ENCODE measurements at regions not wholly inside any gene's neighbourhood (a gene's known extent, or its start where the extent isn't known, plus 50 kb on each side); places are given as distances from the start of the nearest gene placed in this dataset.
A peak's percentile ranks its signal among the peaks of the same experiment; 100 is the strongest.

GRCh38 chr11:43574411-43574810 is 106.1 kb upstream of the HSD17B12 start:
- H3K27me3 ChIP-seq, result peaks cover 54 to 63% (median 62%) of the 10 kb centered on the region in 3 donors
- peaks cover 27 to 48% of the 10 kb centered on the region in 2 donors for H3K4me1 ChIP-seq
- H3K36me3 ChIP-seq, result no peaks in the 10 kb centered on the region
- in situ Hi-C loops (cut with MboI; ENCODE audit: low sequenced_read_pairs in 4 of 4) (loop anchor here in 1 of 4 donors (10.0 kb wide), 1 partner anchor 140 kb away; no protein-coding TSS in a partner anchor), intact Hi-C loops (cut with DNase I; ENCODE audit: low total_unique reads) (loop anchor here (5.0 to 10.0 kb wide), 4 partner anchors 82 to 260 kb away; partner anchors contain the start of gene HSD17B12)
- peak overlapping the region in 1 of 4 donors; percentile 29 for H3K4me3 ChIP-seq
- TF ChIP-seq POLR2A (IDR thresholded peaks at IDR 0.05) (no peak), CTCF (IDR thresholded peaks at IDR 0.05 in 4 of 5, conservative IDR thresholded peaks at IDR 0.05 in 1 of 5) (no peak)
- H3K27ac ChIP-seq, result no peak overlapping the region
- ATAC-seq, result no peak
- DNase-seq, result no peak
- no peaks in the 10 kb centered on the region for H3K9me3 ChIP-seq

GRCh38 chr11:43574949-43575912 is 105.3 kb upstream of the HSD17B12 start:
- Histone ChIP-seq H3K27me3 (peaks cover 62 to 71% (median 70%) of the 10 kb centered on the region in 3 donors), H3K9me3 (no peaks in the 10 kb centered on the region), H3K36me3 (no peaks in the 10 kb centered on the region), H3K27ac (no peak overlapping the region), H3K4me1 (peaks cover 30 to 48% of the 10 kb centered on the region in 2 donors), H3K4me3 (peak overlapping the region; percentile 28 to 32 (median 30))
- ATAC-seq (no peak), DNase-seq (no peak)
- TF ChIP-seq CTCF (IDR thresholded peaks at IDR 0.05 in 4 of 5, conservative IDR thresholded peaks at IDR 0.05 in 1 of 5) (no peak), POLR2A (IDR thresholded peaks at IDR 0.05) (no peak)
- in situ Hi-C loops (cut with MboI; ENCODE audit: low sequenced_read_pairs in 4 of 4) (loop anchor here in 1 of 4 donors (10.0 kb wide), 1 partner anchor 140 kb away; no protein-coding TSS in a partner anchor), intact Hi-C loops (cut with DNase I; ENCODE audit: low total_unique reads) (loop anchor here (5.0 to 10.0 kb wide), 4 partner anchors 83 to 260 kb away; partner anchors contain the start of gene HSD17B12)

- intact Hi-C loops (cut with DNase I; ENCODE audit: low total_unique reads), result loop anchor here (10.0 kb wide), 2 partner anchors 109 to 259 kb away; partner anchors contain the start of gene HSD17B12
- Histone ChIP-seq H3K9me3 (no peaks in the 10 kb centered on the region), H3K36me3 (no peaks in the 10 kb centered on the region), H3K4me3 (peak overlapping the region; percentile 28 to 32 (median 30)), H3K27ac (no peak overlapping the region), H3K27me3 (peaks cover 69 to 77% (median 73%) of the 10 kb centered on the region in 3 donors), H3K4me1 (peaks cover 36 to 54% of the 10 kb centered on the region in 2 donors)
- no peak for DNase-seq
- TF ChIP-seq CTCF (IDR thresholded peaks at IDR 0.05 in 4 of 5, conservative IDR thresholded peaks at IDR 0.05 in 1 of 5), result no peak
- no peak for TF ChIP-seq POLR2A (IDR thresholded peaks at IDR 0.05)
- in situ Hi-C loops (cut with MboI; ENCODE audit: low sequenced_read_pairs in 4 of 4), result loop anchor here in 1 of 4 donors (10.0 kb wide), 1 partner anchor 139 kb away; no protein-coding TSS in a partner anchor
- ATAC-seq, result no peak
Measured at GRCh38 chr11:43575913-43576310, 104.6 kb upstream of the HSD17B12 start.

- ATAC-seq (no peak), DNase-seq (no peak)
- Histone ChIP-seq H3K9me3 (no peaks in the 10 kb centered on the region), H3K4me1 (peaks cover 38 to 59% of the 10 kb centered on the region in 2 donors), H3K36me3 (no peaks in the 10 kb centered on the region), H3K27me3 (peaks cover 73 to 79% (median 76%) of the 10 kb centered on the region in 3 donors), H3K27ac (no peak overlapping the region), H3K4me3 (peak overlapping the region; percentile 10 to 32 (median 28))
- intact Hi-C loops (cut with DNase I; ENCODE audit: low total_unique reads), result loop anchor here (10.0 kb wide), 2 partner anchors 108 to 258 kb away; partner anchors contain the start of gene HSD17B12
- in situ Hi-C loops (cut with MboI; ENCODE audit: low sequenced_read_pairs in 4 of 4), result loop anchor here in 1 of 4 donors (10.0 kb wide), 1 partner anchor 138 kb away; no protein-coding TSS in a partner anchor
- TF ChIP-seq CTCF (IDR thresholded peaks at IDR 0.05 in 4 of 5, conservative IDR thresholded peaks at IDR 0.05 in 1 of 5) (no peak), POLR2A (IDR thresholded peaks at IDR 0.05) (no peak)
Measured at GRCh38 chr11:43576320-43576802, 104.2 kb upstream of the HSD17B12 start.
